OCI-LY1 (cell line): ENCODE measurements at regions not wholly inside any gene's neighbourhood (a gene's known extent, or its start where the extent isn't known, plus 50 kb on each side); places are given as distances from the start of the nearest gene placed in this dataset.

Experiments used
- H2AFZ ChIP-seq: fragments of 200-600 bp; sonication (generic), shearing (Covaris generic); 2 replicates; pipeline ENCODE4 v1.6.0; 2014; ENCODE audit warnings: antibody characterized with exemption, mild to moderate bottlenecking, low read length
- H3F3A ChIP-seq: fragments of 200-600 bp; sonication (generic), shearing (Covaris generic); 2 replicates; pipeline ENCODE4 v1.6.0; 2014; ENCODE audit warnings: mild to moderate bottlenecking, antibody characterized with exemption, low read length, moderate library complexity; ENCODE audit not compliant: insufficient read depth
- H3K27ac ChIP-seq: fragments of 200-600 bp; sonication (generic); 2 replicates; pipeline ENCODE4 v1.5.1; 2014; ENCODE audit warnings: low read length, mixed run types, mild to moderate bottlenecking, low read depth; ENCODE audit not compliant: poor library complexity, severe bottlenecking
- H3K27me3 ChIP-seq: fragments of 200-600 bp; sonication (generic); 2 replicates; pipeline ENCODE4 v1.6.0; 2014; ENCODE audit warnings: antibody characterized with exemption, mild to moderate bottlenecking, low read length, moderate library complexity; ENCODE audit not compliant: insufficient read depth
- H3K36me3 ChIP-seq: fragments of 200-600 bp; sonication (generic); 2 replicates; pipeline ENCODE4 v1.6.1; 2014; ENCODE audit warnings: mild to moderate bottlenecking, antibody characterized with exemption, low read length, moderate library complexity, mixed read lengths; ENCODE audit not compliant: insufficient read depth
- H3K4me1 ChIP-seq: fragments of 200-600 bp; sonication (generic); 2 replicates; pipeline ENCODE4 v1.5.1; 2014; ENCODE audit warnings: mild to moderate bottlenecking, low read length, moderate library complexity; ENCODE audit not compliant: insufficient read depth, severe bottlenecking
- H3K4me2 ChIP-seq: fragments of 200-600 bp; sonication (generic), shearing (Covaris generic); 2 replicates; pipeline ENCODE4 v1.6.1; 2014; ENCODE audit warnings: low read length
- H3K4me3 ChIP-seq: fragments of 200-600 bp; sonication (generic); 2 replicates; pipeline ENCODE4 v1.5.1; 2014; ENCODE audit warnings: low read length, low read depth, mild to moderate bottlenecking, mixed read lengths; ENCODE audit not compliant: poor library complexity, severe bottlenecking
- H3K79me2 ChIP-seq: fragments of 200-600 bp; shearing (Covaris generic); 2 replicates; pipeline ENCODE4 v1.6.1; 2016; ENCODE audit warnings: mixed run types, low read length, mixed read lengths; ENCODE audit not compliant: insufficient read depth
- H3K9ac ChIP-seq: fragments of 200-600 bp; sonication (generic), shearing (Covaris generic); 2 replicates; pipeline ENCODE4 v1.6.1; 2014; ENCODE audit warnings: mild to moderate bottlenecking, low read length, mixed read lengths
- H3K9me2 ChIP-seq: fragments of 200-600 bp; sonication (generic), shearing (Covaris generic); 2 replicates; pipeline ENCODE4 v1.6.1; 2014; ENCODE audit warnings: low read depth, mild to moderate bottlenecking, low read length, mixed read lengths
- H3K9me3 ChIP-seq: fragments of 200-600 bp; shearing (Covaris generic); 2 replicates; pipeline ENCODE4 v1.6.1; 2014; ENCODE audit warnings: low read length, mixed read lengths
- H4K20me1 ChIP-seq: fragments of 200-600 bp; sonication (generic), shearing (Covaris generic); 2 replicates; pipeline ENCODE4 v1.6.0; 2016; ENCODE audit warnings: mild to moderate bottlenecking, low read length; ENCODE audit not compliant: insufficient read depth
- EZH2 ChIP-seq: fragments of 200-600 bp; sonication (generic), shearing (Covaris generic); IDR thresholded peaks from 2 replicates; pipeline ENCODE4 v1.8.0; 2017; ENCODE audit warnings: borderline replicate concordance, mixed run types, mild to moderate bottlenecking, antibody characterized with exemption, low read length, moderate library complexity, mixed read lengths
- TF ChIP-seq, protein P1 (sequence below): fragments of 200-600 bp; sonication (generic), shearing (Covaris generic); IDR thresholded peaks from 2 replicates; pipeline ENCODE4 v1.5.1; 2017; ENCODE audit warnings: mild to moderate bottlenecking, antibody characterized with exemption, low read length, moderate library complexity, mixed read lengths

DNA sequence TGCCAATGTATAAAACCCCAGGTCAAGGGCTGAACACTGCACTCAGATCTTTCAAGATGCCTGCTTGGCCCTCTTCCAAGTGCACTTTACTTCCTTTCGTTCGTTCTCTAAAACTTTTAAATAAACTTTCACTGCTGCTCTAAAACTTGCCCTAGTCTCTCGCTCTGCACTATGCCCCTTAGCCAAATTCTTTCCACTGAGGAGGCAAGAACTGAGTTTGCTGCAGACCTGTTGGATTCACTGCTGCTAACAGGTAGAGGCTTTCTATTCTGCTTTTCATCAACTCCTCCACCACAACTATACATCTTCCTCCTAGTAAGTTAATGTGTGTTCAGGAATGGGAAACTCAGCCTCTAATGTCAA lies 467.9 kb downstream of the MBD2 start:
- Histone ChIP-seq H3K4me2 (no peak overlapping the region), H3K27me3 (no peaks in the 10 kb centered on the region), H2AFZ (no peak overlapping the region), H3F3A (no peaks in the 10 kb centered on the region), H3K36me3 (no peaks in the 10 kb centered on the region), H3K9ac (no peak overlapping the region), H3K79me2 (no peaks in the 10 kb centered on the region), H3K4me3 (no peak overlapping the region), H3K27ac (no peak overlapping the region), H3K9me3 (no peaks in the 10 kb centered on the region), H4K20me1 (no peaks in the 10 kb centered on the region), H3K9me2 (no peaks in the 10 kb centered on the region), H3K4me1 (no peaks in the 10 kb centered on the region)
- no peak for TF ChIP-seq EZH2
- TF ChIP-seq, protein P1, sequence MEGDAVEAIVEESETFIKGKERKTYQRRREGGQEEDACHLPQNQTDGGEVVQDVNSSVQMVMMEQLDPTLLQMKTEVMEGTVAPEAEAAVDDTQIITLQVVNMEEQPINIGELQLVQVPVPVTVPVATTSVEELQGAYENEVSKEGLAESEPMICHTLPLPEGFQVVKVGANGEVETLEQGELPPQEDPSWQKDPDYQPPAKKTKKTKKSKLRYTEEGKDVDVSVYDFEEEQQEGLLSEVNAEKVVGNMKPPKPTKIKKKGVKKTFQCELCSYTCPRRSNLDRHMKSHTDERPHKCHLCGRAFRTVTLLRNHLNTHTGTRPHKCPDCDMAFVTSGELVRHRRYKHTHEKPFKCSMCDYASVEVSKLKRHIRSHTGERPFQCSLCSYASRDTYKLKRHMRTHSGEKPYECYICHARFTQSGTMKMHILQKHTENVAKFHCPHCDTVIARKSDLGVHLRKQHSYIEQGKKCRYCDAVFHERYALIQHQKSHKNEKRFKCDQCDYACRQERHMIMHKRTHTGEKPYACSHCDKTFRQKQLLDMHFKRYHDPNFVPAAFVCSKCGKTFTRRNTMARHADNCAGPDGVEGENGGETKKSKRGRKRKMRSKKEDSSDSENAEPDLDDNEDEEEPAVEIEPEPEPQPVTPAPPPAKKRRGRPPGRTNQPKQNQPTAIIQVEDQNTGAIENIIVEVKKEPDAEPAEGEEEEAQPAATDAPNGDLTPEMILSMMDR = no peak

DNA sequence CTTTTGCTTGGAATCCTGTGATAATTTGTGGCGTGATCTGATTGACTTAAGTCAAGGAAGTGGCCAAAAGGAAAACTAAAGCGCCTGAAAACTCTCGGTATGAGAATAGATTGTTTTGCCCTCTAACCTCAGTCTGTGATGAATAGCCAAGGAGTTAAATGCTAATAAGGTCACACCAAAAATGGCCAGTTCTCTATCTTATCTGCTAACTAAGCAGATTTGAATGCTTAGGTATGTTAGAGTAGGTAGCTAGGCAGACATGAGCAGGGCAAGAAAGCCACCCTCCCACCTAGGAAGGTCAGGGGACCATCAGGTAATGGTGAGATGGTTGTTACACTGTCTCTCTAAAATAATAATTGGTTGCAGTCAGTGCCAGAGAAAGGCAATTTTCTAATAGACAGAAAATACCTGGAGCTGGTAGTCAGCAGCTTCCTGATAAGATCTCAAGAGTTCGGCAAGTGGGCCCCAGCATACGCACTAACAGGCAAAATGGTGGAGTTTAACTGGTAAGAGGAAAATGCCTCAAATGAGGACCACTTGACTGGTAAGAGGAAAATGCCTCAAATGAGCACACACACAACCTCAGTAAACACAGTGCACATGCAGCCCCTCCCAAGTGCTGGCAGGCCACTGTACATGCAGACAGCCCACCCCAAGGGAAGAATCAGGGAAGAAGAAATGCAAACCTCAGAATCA lies 468.4 kb downstream of the MBD2 start:
- Histone ChIP-seq H3K9me2 (no peaks in the 10 kb centered on the region), H3K27me3 (no peaks in the 10 kb centered on the region), H3K4me1 (no peaks in the 10 kb centered on the region), H2AFZ (no peak overlapping the region), H3K27ac (no peak overlapping the region), H3F3A (no peaks in the 10 kb centered on the region), H3K9me3 (no peaks in the 10 kb centered on the region), H3K36me3 (no peaks in the 10 kb centered on the region), H3K79me2 (no peaks in the 10 kb centered on the region), H3K4me2 (no peak overlapping the region), H3K9ac (no peak overlapping the region), H3K4me3 (no peak overlapping the region), H4K20me1 (no peaks in the 10 kb centered on the region)
- no peak for TF ChIP-seq EZH2
- TF ChIP-seq, protein P1 = no peak

DNA sequence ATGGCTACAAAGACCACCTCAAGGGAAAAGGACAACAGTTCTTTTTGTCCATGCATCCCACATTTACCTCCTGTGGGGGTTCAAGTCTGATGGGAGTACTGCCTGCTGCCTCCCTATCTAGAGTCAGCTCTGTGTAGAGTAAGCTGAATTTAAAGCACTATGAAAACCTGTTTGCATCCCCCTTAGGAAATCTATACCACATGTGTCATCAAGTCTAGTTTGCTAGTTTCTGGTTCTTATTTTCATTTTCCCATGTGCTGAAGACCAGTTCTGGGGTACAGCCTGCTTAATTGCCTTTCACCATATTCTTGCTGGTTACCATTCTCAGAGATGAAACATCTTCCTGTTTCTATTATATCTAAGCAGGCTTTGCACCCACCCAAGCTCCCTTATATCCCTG lies 470.3 kb downstream of the MBD2 start:
- Histone ChIP-seq H3K9me3 (no peaks in the 10 kb centered on the region), H3K9me2 (no peaks in the 10 kb centered on the region), H3K4me1 (no peaks in the 10 kb centered on the region), H3K9ac (no peak overlapping the region), H4K20me1 (no peaks in the 10 kb centered on the region), H3K27me3 (no peaks in the 10 kb centered on the region), H3K36me3 (no peaks in the 10 kb centered on the region), H3K4me3 (no peak overlapping the region), H3K27ac (no peak overlapping the region), H3F3A (no peaks in the 10 kb centered on the region), H2AFZ (no peak overlapping the region), H3K79me2 (no peaks in the 10 kb centered on the region), H3K4me2 (no peak overlapping the region)
- TF ChIP-seq, protein P1 = no peak
- TF ChIP-seq EZH2 = no peak
